ENCODE measurements at regions not wholly inside any gene's neighbourhood (a gene's known extent, or its start where the extent isn't known, plus 50 kb on each side); places are given as distances from the start of the nearest gene placed in this dataset.

DNA sequence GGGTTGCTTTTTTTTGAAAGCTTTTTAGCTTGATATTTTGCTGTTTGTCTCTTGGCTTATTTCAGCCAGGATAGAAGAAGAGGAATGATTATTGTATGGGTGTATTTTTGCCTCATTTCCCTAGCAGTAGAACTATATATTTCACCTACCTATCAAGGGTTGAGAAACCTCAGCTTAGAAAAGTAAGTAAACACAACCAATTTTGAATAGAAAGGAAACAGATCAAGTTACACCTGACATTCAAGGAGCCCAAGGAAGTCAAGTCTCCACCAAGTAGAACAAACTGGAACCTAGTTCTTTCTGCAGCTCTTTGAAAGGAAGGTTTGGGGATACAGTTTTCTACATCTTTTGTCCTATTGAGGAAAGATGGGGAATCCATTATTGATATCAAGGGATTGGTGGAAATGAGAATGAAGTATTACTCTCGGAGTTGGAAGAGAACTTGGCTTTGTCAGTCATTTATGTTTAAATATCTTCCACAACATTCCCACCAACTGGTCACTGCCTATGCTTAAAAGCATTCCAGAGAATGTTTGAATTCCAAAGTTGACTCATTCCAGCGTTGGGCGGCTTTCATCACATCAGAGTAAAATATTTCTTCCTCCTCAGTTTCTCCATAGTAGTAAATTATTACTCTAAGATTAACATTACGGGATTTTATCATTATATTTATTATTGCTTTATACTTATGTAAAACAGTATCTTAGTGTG, 207.8 kb upstream of the CNKSR2 start:
- intact Hi-C loops (cut with micrococcal nuclease) = no loop called here
- no peak overlapping the region for H3K27ac ChIP-seq (replicated peaks)
- no peaks in the 10 kb centered on the region for H3K27me3 ChIP-seq (ENCODE audit: low read depth)
- no peaks in the 10 kb centered on the region for H3K4me1 ChIP-seq
- H3K9me3 ChIP-seq (replicated peaks) = no peaks in the 10 kb centered on the region
- no peak for DNase-seq
- H3K4me3 ChIP-seq = no peak overlapping the region
- no peak for TF ChIP-seq CTCF (IDR thresholded peaks at IDR 0.05; ENCODE audit: borderline replicate concordance)
- H3K36me3 ChIP-seq = no peaks in the 10 kb centered on the region

GRCh38 chrX:21167011-21167410, 207.2 kb upstream of the CNKSR2 start:
- no peaks in the 10 kb centered on the region for H3K27me3 ChIP-seq (ENCODE audit: low read depth)
- H3K4me1 ChIP-seq = no peaks in the 10 kb centered on the region
- intact Hi-C loops (cut with micrococcal nuclease) = no loop called here
- H3K27ac ChIP-seq (replicated peaks) = no peak overlapping the region
- no peak overlapping the region for H3K4me3 ChIP-seq
- DNase-seq = no peak
- no peaks in the 10 kb centered on the region for H3K9me3 ChIP-seq (replicated peaks)
- no peak for TF ChIP-seq CTCF (IDR thresholded peaks at IDR 0.05; ENCODE audit: borderline replicate concordance)
- no peaks in the 10 kb centered on the region for H3K36me3 ChIP-seq

DNA sequence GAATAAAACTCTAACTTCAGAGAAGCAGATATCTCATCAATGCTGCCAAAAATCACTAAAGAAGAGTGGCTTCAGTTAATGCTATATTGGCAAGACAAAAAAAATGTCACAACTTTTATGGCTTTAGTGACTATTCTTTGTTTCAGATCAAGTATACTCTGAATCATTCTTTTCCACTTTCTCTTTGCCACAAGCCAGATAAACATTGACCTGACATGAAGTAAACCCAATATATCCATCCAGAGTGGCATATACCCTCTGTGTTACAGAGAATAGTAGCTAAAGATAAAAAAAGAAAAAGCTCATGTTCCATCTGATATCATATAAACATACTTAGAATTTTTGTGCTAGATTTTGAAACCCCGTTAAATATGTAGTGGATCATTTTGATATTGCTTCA, 206.7 kb upstream of the CNKSR2 start:
- DNase-seq = no peak
- Histone ChIP-seq H3K4me1 (no peaks in the 10 kb centered on the region), H3K27me3 (ENCODE audit: low read depth) (no peaks in the 10 kb centered on the region), H3K27ac (replicated peaks) (no peak overlapping the region), H3K36me3 (no peaks in the 10 kb centered on the region), H3K4me3 (no peak overlapping the region), H3K9me3 (replicated peaks) (no peaks in the 10 kb centered on the region)
- no peak for TF ChIP-seq CTCF (IDR thresholded peaks at IDR 0.05; ENCODE audit: borderline replicate concordance)
- intact Hi-C loops (cut with micrococcal nuclease) = no loop called here

DNA sequence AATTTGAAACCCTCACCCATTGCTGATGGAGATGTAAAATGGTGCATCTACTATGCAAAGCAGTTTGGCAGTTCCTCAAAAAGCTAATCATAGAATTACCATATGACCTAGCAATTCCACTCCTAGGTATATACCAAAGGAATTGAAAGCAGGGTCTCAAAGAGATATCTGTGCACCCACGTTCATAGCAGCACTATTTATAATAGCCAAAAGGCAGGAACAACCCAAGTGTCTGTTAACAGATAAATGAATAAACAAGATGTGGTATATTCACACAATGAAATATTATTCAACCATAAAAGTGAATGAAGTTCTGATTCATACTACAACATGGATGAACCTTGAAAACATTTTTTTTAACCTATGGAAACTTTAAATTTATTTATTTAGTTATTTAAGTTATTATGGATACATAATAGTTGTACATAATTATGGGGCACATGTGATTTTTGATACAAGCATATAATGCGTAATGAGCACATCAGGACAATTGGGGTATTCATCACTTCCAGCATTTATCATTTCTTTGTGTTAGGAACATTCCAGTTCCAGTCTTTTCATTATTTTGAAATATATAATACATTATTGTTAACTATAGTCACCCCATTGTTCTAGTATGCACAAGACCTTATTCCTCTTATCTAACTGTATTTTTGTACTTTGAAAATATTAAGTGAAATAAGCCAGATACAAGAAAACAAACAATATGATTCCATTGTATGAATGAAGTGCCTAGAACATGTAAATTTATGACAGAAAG, 205.6 kb upstream of the CNKSR2 start:
- no peak for TF ChIP-seq CTCF (IDR thresholded peaks at IDR 0.05; ENCODE audit: borderline replicate concordance)
- intact Hi-C loops (cut with micrococcal nuclease) = no loop called here
- Histone ChIP-seq H3K36me3 (no peaks in the 10 kb centered on the region), H3K4me1 (no peaks in the 10 kb centered on the region), H3K27ac (replicated peaks) (no peak overlapping the region), H3K27me3 (ENCODE audit: low read depth) (no peaks in the 10 kb centered on the region), H3K4me3 (no peak overlapping the region), H3K9me3 (replicated peaks) (no peaks in the 10 kb centered on the region)
- DNase-seq = no peak

GRCh38 chrX:21171181-21171580, 203.0 kb upstream of the CNKSR2 start:
- no peak overlapping the region for H3K4me3 ChIP-seq
- no peak for TF ChIP-seq CTCF (IDR thresholded peaks at IDR 0.05; ENCODE audit: borderline replicate concordance)
- no peaks in the 10 kb centered on the region for H3K9me3 ChIP-seq (replicated peaks)
- H3K27me3 ChIP-seq (ENCODE audit: low read depth) = no peaks in the 10 kb centered on the region
- no peak for DNase-seq
- no peaks in the 10 kb centered on the region for H3K4me1 ChIP-seq
- H3K36me3 ChIP-seq = no peaks in the 10 kb centered on the region
- H3K27ac ChIP-seq (replicated peaks) = no peak overlapping the region
- intact Hi-C loops (cut with micrococcal nuclease) = no loop called here

Measured in left ventricle myocardium inferior (tissue), 1 donor.